T-cell (primary cell): ENCODE measurements at regions not wholly inside any gene's neighbourhood (a gene's known extent, or its start where the extent isn't known, plus 50 kb on each side); places are given as distances from the start of the nearest gene placed in this dataset.
"Not testable (repeated sequence)": the region's sequence is repeated elsewhere in the genome, so short reads cannot be mapped to it uniquely, and the experiment has no call there.

ENCODE experiments used
- ATAC-seq, 4 experiments: fragments of 200-7000 bp in 3 of 4; fragments of 150-1000 bp in 1 of 4; cut with Tn5 transposase; replicated peaks in 1 of 4; 1 replicate in 3 of 4; 2 replicates in 1 of 4; pipeline ENCODE4 v1.10.0; 2021; ENCODE audit warnings: moderate library complexity in 3 of 4, mild to moderate bottlenecking in 2 of 4, moderate number of reproducible peaks in 1 of 4
- CTCF ChIA-PET, 2 donors: fragments of 300-600 bp; sonication (Branson Sonifier 250); formaldehyde crosslinking; loops; one replicate each; lab custom pipeline; 2022; ENCODE audit warnings: antibody characterized with exemption in 2 of 2; lab: Charles Lee
- POLR2A ChIA-PET, 2 donors: fragments of 300-600 bp; sonication (Branson Sonifier 250); formaldehyde crosslinking; loops; one replicate each; lab custom pipeline; 2022; ENCODE audit warnings: antibody characterized with exemption in 2 of 2; lab: Charles Lee
- DNase-seq, 35 experiments: peaks; one replicate each; pipeline versions ENCODE4 v3.0.0 to v3.0.0-alpha.2; 2013 to 2023
- H3K27ac ChIP-seq: one replicate; pipeline ENCODE4 v1.5.1; 2013; ENCODE audit warnings: low read length
- H3K27me3 ChIP-seq, 2 experiments: replicated peaks in 1 of 2; 1 replicate in 1 of 2; 2 replicates in 1 of 2; pipeline versions ENCODE4 v1.6.1 to v1.7.0; 2013; ENCODE audit warnings: low read length in 1 of 2, mixed read lengths in 1 of 2; ENCODE audit not compliant: control insufficient read depth in 2 of 2, insufficient read depth in 2 of 2; ENCODE audit errors: extremely low read depth in 1 of 2
- H3K36me3 ChIP-seq, 2 donors: 1 replicate in 1 of 2; 2 replicates in 1 of 2; pipeline versions ENCODE4 v1.6.1 to v1.7.0; 2013; ENCODE audit warnings: low read length in 1 of 2; ENCODE audit not compliant: control insufficient read depth in 2 of 2, insufficient read depth in 1 of 2; ENCODE audit errors: extremely low read depth in 1 of 2
- H3K4me1 ChIP-seq, 2 experiments: 1 replicate in 1 of 2; 2 replicates in 1 of 2; pipeline versions ENCODE4 v1.6.1 to v1.7.0; 2013; ENCODE audit warnings: low read length in 2 of 2, mixed read lengths in 1 of 2; ENCODE audit not compliant: insufficient read depth in 2 of 2, control insufficient read depth in 1 of 2; ENCODE audit errors: extremely low read depth in 1 of 2
- H3K4me3 ChIP-seq, 2 donors: 1 replicate in 1 of 2; 2 replicates in 1 of 2; pipeline versions ENCODE4 v1.5.1 to v1.7.0; 2013; ENCODE audit warnings: mild to moderate bottlenecking in 2 of 2, low read length in 1 of 2, moderate library complexity in 1 of 2; ENCODE audit not compliant: control insufficient read depth in 1 of 2; ENCODE audit errors: extremely low read depth in 1 of 2
- H3K9me3 ChIP-seq: 2 replicates; pipeline ENCODE4 v1.7.0; 2013
- H3K27ac Mint-ChIP-seq, 2 donors: one replicate each; pipeline ENCODE4 v1.8.0; 2020 to 2021; ENCODE audit warnings: mild to moderate bottlenecking in 2 of 2, mixed read lengths in 2 of 2
- H3K27me3 Mint-ChIP-seq, 2 donors: one replicate each; pipeline ENCODE4 v1.8.0; 2021 to 2022; ENCODE audit warnings: mixed read lengths in 2 of 2
- H3K36me3 Mint-ChIP-seq: one replicate; pipeline ENCODE4 v1.8.0; 2021; ENCODE audit warnings: mixed read lengths
- H3K4me1 Mint-ChIP-seq, 3 donors: one replicate each; pipeline ENCODE4 v1.8.0; 2020 to 2022; ENCODE audit warnings: mixed read lengths in 3 of 3, mild to moderate bottlenecking in 1 of 3
- H3K4me3 Mint-ChIP-seq, 3 donors: one replicate each; pipeline ENCODE4 v1.8.0; 2020 to 2022; ENCODE audit warnings: mild to moderate bottlenecking in 3 of 3, mixed read lengths in 3 of 3, moderate library complexity in 3 of 3
- H3K9me3 Mint-ChIP-seq, 3 donors: one replicate each; pipeline ENCODE4 v1.8.0; 2020 to 2022; ENCODE audit warnings: mixed read lengths in 3 of 3
- WGBS: methylation state at CpG from one replicate; pipeline ENCODE4 v1.1.5; 2013; ENCODE audit warnings: missing lambda C conversion rate; ENCODE audit not compliant: insufficient coverage; 5-methylcytosine and 5-hydroxymethylcytosine counted together

GRCh38 chrY:4570941-4571340 lies 429.2 kb upstream of the PCDH11Y start:
- WGBS: 90% methylated on average over 7 of the region's 21 CpGs

DNA sequence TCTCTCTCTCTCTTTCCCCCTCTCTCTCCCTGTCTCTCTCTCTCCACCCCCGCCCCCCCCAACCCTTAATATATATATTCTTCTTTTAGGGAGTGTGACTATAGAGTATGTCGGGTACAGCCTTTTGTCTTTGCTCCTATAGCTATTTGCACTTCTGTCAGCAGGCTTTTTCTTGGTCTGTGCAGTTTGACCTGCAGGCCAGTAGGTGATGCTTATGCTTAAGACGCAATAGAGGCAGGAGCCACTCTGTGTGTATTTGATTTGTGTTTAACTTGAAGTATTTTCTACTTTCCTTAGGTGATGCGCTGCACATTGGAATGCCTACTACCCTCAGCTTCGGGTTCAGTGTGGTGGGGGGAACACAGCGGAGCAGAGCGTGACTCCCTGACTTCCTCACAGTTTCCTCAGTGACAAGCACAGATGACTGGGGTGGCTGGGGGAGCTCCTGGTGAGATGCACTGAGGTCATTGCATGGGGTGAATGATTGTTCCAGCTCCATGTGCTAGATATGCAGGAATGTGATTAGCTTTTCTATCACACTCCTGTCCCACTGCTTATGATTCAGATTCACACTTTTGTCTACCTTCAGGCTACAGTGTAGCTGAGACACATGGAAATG lies 407.1 kb upstream of the PCDH11Y start:
- H3K36me3 ChIP-seq, POLR2A ChIA-PET, H3K27me3 Mint-ChIP-seq, ATAC-seq, DNase-seq, CTCF ChIA-PET, H3K27me3 ChIP-seq, H3K4me3 ChIP-seq, H3K4me1 Mint-ChIP-seq, H3K9me3 ChIP-seq, H3K4me1 ChIP-seq, H3K4me3 Mint-ChIP-seq, H3K27ac Mint-ChIP-seq, H3K36me3 Mint-ChIP-seq, H3K27ac ChIP-seq, H3K9me3 Mint-ChIP-seq: not testable (repeated sequence)
- no CpG with 5 or more reads among the region's 7 CpGs for WGBS

More at GRCh38 chrY:4570941-4571340, 429.2 kb upstream of the PCDH11Y start:
- H3K9me3 Mint-ChIP-seq, POLR2A ChIA-PET, H3K36me3 ChIP-seq, H3K4me3 ChIP-seq, H3K9me3 ChIP-seq, H3K4me1 Mint-ChIP-seq, H3K4me1 ChIP-seq, ATAC-seq, H3K27ac ChIP-seq, H3K27me3 Mint-ChIP-seq, H3K36me3 Mint-ChIP-seq, H3K27ac Mint-ChIP-seq, H3K27me3 ChIP-seq, H3K4me3 Mint-ChIP-seq, CTCF ChIA-PET: not testable (repeated sequence)
- DNase-seq: peak in 1 of 35 experiments; percentile 0

DNA sequence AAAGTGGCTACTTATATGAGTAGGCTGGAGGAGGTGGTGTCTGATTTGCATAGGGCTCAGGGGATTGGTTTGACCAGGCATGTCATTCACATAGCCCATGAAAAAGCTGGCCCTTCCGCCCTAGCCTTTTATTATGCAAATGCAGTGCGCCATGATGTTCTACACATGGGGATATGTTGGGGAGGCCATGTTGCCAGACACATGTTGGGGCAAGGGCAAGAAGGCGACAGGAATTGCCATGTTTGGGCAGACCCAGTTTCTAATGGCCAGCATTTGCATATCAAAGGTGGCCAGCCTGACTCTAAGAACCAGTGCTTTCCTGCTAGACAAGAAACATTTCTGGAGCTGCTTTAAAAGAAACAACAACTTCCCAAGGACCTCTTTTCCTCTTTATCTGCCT lies 396.6 kb upstream of the PCDH11Y start:
- H3K9me3 ChIP-seq, CTCF ChIA-PET, H3K27ac Mint-ChIP-seq, H3K27ac ChIP-seq, H3K27me3 Mint-ChIP-seq, POLR2A ChIA-PET, H3K9me3 Mint-ChIP-seq, H3K36me3 ChIP-seq, H3K4me3 Mint-ChIP-seq, H3K27me3 ChIP-seq, H3K4me3 ChIP-seq, H3K36me3 Mint-ChIP-seq, DNase-seq, H3K4me1 Mint-ChIP-seq, ATAC-seq, H3K4me1 ChIP-seq: not testable (repeated sequence)
- no CpG with 5 or more reads among the region's 3 CpGs for WGBS
